Fibroblast of lung (primary cell): ENCODE measurements at regions not wholly inside any gene's neighbourhood (a gene's known extent, or its start where the extent isn't known, plus 50 kb on each side); places are given as distances from the start of the nearest gene placed in this dataset.

Experiments
- CTCF ChIP-seq, 2 donors: IDR thresholded peaks in 1 of 2; conservative IDR thresholded peaks in 1 of 2; 1 replicate in 1 of 2; 2 replicates in 1 of 2; pipeline ENCODE4 v1.5.1; 2011 to 2012; ENCODE audit warnings: low read length in 2 of 2, control low read depth in 1 of 2, inconsistent platforms in 1 of 2, low read depth in 1 of 2, mild to moderate bottlenecking in 1 of 2
- EZH2 ChIP-seq: IDR thresholded peaks from 2 replicates; pipeline ENCODE4 v1.5.1; 2012; ENCODE audit warnings: low read length, control low read depth, mild to moderate bottlenecking; ENCODE audit errors: missing control alignments

- TF ChIP-seq CTCF (conservative IDR thresholded peaks at IDR 0.05 in 1 of 2, IDR thresholded peaks at IDR 0.05 in 1 of 2; ENCODE audit: low read depth in 1 of 2, low read length in 2 of 2): no peak
- no peak for TF ChIP-seq EZH2
Observed at GRCh38 chr5:97476852-97477534, 293.9 kb upstream of the RIOK2 start.
